Effector CD4-positive, alpha-beta T cell (primary cell): ENCODE measurements at regions not wholly inside any gene's neighbourhood (a gene's known extent, or its start where the extent isn't known, plus 50 kb on each side); places are given as distances from the start of the nearest gene placed in this dataset.

Experiments
- DNase-seq: peaks from one replicate; pipeline ENCODE4 v3.0.0-alpha.2; 2020

DNA sequence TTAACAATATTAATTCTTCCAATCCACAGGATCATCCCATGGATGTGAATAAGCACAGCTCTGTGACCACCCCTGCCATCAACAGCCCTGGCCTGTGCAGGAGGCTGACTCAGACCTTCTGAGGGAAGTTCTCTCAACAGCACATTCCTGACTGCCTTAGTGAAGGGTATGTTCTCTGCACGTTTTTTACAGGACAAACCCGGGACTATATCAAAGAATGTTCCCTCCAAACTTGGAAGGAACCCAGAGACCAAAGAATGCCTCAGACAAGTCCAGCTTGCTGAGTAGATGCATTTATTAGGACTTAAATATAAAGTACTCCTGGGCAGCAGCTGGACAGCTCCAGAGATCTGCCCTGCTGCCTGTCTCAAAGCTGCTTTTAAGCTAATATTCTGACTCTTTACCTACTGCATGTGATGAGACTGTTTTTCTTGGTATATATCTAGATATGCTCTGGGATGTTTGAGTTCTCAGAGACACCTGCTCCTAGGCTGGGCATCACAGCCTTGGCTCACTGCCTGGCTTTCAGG lies 1127.8 kb upstream of the PRKX start:
- no peak for DNase-seq

DNA sequence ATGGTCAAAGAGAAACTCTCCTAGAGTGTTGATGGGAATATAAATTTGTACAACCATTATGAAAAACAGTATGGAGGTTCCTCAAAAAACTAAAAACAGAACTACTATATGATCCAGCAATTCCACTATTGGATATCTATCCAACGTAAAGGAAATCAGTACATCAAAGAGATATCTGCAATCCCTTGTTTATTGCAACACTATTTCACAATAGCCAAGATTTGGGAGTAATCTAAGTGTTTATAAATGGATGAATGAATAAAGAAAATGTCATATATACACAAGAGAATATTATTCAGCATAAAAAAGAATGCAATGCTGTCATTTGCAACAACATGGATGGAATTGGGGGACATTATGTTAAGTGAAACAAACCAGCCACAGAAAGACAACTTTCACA lies 1118.1 kb upstream of the PRKX start:
- no peak for DNase-seq

DNA sequence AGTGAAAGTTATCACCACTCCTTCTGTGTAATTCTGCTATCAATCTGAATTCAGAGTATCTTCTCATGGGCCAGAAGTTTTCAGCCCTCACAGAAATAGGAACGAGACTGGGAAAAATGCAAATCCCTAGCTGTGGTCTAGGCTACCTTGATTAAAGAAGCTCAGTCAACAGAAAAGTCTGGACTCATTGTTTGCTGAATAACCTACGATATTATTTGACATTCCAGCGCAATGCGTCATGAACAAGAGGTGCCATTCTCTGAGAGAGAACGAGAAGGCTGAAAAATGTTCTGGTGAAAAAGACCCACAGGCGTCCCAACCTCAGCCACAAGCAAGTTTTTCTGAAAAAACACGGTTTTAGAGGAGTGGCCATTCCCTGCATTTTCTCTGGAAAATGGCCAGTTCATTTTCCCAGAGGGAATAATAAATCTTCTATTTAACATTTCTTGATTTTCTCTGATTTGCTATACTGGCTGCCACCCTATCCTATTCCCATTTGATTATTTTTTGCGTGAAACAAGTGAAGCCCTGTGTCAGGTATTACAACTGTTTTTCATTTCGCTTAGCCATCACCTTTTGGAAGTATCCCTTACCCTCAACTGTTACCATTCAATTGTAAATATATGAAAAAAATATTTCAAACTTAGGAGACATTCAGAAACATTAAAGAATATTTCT lies 1117.6 kb upstream of the PRKX start:
- DNase-seq = no peak

DNA sequence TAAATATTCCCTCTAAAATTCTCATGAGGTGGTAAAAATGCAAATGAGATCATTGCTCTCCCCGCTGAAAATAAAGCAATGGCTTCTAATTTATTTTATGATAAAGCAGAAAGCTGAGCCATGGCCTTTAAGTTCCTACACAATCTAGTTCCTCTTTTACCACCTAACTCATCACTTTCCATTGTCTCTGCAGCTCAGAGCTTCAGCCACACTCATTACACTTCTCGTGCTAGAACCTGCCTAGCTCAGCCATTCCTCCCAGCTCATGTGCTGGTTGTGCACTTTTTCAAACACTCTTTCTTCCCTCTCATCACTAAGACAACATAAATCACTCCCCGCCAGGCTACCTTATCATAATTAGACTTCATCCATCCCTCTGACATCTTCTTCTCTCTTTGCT lies 1112.1 kb upstream of the PRKX start:
- DNase-seq = no peak

DNA sequence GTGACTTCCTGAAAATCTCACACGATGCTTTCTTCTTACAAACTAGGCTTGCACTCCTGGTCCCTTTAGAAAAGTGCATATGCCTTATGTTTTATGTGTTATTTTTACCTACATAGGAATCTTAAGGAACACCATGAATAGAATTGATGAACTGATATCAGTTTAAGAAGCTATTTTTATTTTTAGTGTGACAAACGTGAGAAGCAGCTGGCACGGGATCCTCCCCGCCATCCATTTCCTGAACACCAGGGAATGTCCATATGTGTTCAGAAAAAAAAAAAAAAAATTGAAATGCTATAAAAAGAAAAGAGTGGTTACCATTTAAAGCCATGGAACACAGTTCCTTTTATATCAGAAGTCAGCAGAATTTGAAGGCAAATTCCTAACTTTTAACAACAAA lies 1096.1 kb upstream of the PRKX start:
- DNase-seq = no peak

DNA sequence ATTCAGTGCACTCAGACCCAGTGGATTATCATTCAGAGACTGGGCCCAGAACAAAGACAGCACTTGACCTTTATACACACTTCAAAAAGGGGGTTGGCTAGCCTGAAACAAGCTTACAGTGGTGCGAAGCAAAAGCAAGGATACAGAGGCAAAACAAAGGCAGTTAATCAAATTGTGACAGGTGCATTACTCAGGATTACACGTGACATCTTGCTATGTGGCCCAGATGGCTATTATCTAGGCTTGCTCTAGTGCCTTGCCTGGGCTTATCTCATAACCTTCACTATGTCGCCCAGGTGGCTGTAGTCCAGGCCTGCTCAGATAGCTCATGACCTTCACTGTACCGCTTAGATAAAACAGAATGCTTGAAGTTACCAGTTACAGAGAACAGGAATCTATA lies 1092.1 kb upstream of the PRKX start:
- DNase-seq = no peak

DNA sequence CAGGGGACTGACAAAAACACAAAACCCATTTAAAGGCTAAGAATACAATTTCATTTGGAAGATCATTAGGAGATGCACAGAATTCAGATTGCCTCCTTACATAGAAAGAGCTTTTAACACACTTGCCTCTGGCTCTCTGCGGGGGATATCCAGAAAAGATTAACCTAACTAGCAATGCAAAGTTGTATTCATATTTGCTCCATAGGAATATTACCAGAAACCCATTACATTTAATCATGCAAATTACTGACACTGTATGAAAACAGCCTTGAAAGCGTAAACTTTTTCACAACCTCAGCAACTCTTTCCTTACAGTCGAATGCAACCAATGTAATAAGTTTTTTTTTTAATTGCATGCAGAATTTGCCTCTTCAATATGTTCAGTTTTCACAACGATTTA lies 1087.3 kb upstream of the PRKX start:
- no peak for DNase-seq

DNA sequence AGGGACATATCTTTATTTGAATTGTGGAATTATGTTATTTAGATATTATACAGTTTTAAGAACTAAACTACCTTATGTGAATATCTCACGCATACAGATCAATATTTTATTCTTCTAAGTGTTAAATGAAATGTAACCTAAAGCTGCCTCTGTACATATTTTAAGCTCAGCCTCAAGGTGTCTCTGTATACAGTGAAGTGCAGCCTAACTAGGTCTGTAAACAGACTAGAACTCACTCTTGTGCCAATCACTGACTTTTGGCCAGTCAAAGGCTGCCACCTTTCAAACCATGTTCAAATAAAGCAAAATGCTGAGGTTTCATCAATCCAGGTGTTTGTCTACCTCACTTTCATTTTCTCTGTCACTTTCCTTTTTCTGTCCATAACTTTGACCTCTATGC lies 1074.5 kb upstream of the PRKX start:
- no peak for DNase-seq

DNA sequence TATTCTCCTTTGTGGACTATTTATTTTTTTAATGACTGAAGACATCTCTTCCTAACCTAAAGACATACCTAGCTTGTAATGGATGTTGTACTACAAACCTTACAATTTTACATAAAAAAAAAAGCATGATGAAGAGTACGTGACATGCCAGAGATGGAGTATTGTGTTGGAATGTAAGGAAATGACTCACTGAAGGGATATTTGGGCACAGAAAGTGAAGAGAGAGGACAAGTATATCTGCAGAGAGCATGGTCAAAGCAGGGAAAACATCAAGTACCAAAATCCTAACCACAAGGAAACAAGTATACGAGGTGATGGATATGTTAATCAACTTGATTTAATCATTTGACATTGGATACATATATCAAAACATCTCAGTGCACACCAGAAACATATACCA lies 1051.4 kb upstream of the PRKX start:
- no peak for DNase-seq

DNA sequence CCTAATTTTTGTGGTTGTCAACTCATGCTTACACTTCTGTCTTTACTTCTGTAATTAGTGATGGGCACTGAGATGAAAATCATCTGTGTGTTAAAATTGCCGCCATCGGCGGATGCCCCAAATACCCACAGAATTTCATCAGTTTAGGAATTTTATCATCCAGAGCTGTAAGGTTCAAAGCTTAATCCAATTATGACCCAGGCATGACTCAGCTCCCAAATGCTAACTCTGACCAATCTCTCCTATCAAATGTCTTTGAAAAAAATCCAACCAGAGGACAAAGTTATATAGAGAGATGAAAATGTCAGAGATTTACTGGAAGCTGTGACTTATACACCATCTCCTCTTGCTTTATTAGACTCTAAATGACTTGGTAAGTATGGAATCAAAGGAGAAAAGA lies 1048.7 kb upstream of the PRKX start:
- no peak for DNase-seq

DNA sequence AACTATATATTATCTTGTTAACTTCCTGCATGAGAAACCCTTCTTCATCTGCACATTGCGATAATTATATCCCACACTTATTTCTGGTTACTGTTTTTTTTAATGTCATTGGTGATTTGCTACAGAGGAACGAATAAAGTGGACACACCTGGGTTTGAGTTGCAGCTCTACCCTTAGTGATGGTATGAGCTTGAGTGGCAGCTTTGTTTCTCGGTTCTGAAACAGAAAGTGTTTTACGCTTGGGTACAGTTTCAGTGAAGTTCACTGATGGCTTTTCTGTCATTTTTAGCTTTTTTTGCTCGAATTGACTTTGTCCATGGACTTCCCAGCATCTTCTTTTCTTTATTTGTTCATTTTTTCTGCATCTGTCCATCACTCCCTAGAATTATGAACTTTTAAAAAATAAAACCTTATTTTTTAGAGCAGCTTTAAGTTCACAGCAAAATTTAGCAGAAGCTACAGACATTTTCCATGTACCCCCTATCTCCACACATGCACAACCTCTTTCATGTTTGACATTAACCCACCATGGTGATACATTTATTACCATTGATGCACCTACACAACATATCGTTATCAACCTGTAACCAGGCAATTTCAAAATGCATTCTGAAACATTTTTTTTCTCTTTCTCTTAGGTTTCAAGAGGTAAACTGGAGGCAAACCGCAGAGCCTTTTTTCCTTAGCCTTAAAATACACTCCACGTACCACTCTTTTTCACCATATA lies 1041.6 kb upstream of the PRKX start:
- DNase-seq = no peak

DNA sequence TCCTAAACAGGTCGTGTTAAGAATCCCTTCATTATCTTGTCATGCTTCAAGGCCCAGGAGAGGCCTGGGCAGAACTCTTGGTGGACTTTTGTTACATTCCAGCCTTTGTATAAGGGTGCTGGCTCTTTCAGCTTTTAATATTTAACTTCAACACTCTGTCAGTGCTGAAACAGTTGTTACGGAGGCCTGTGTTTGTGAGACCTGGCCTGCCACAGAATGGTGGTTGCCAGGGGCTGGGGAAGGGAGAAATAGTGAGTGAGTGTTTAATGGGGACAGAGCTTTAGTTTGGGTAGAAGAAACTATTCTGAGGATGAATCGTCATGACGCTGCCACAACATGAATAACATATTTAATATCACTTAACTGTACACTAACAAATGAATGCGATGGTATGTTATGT lies 1027.6 kb upstream of the PRKX start:
- DNase-seq = no peak

DNA sequence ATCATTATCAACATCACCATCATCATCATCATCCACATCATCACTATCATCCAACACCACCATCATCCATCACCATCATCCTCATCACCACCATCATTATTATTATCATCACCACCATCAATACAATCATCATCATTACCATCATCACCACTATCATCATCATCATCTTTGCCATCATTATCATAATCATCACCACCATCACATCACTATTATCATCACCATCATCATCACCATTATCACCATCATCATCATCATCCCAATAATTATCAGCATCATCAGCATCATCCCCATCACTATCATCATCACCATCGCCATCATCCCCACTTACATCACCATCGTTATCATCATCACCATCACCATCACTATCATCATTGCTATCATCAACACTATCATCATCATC lies 1021.9 kb upstream of the PRKX start:
- DNase-seq = no peak

DNA sequence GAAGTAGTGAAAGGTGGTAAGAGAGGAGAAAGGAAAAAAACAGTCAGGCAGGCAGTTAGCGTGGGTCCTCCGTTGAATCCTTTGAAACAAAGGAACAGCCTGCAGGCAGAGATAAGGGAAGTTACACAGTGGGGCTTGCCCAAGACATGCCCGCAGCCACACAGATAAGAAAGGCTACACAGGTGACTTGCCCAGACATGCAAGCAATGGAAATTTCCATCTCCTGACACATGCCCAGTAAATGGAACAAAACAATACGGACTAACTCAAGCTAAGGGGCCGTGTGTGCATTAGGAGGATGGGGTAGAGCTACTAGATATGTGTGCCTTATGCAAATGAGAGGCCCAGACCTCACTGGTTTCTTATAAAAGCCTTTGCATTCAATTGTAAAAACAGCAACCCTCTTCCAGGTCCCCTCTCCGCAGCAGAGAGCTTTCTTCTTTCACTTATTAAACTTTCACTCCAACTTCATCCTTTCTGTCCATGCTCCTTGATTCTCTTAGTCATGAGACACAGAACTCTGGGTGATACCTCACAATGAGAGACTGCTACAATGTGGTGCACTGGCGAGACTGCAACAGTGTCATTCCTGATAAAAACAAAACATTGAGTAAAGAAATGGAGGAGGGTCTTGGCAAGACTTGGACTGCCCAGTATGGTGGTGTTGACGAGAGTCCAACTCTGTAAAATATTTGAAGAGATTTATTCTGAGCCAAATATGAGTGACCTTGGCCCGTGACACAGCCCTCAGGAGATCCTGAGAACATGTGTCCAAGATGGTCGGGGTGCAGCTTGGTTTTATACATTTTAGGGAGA lies 997.4 kb upstream of the PRKX start:
- no peak for DNase-seq

DNA sequence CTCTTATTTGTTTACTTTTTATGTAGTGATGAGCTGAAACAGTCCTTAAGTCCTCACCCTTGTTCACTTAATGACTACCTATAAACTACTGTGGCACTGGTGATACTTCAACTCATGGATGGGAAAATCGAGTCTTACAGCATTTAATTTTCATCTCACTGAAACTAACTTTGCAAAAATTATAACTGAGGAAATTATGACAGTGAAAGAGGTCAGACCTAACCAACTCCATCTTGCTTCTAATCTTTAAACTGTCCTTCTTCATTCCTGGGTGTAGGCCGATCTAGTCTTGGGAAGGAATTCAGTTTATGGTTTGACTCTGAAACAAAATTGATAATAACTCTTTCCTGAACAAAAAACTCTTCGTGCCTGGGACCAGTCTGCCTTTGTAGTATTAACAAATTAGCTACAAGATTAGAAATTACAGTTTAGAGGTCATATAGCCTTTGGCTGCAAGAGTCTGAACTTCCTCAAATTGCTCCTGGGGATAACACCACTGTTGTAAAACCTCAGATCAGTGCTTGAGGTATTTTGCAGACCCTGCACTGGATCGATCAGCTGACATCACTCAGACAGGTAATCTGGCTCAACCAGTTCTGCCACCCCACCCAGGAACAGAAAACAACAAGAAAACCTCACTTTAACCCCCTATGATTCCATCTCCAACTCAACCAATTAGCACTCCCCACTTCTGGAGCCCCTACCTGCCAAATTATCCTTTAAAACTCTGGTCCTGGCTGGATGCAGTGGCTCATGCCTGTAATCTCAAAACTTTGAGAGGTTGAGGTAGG lies 995.7 kb upstream of the PRKX start:
- DNase-seq = no peak

DNA sequence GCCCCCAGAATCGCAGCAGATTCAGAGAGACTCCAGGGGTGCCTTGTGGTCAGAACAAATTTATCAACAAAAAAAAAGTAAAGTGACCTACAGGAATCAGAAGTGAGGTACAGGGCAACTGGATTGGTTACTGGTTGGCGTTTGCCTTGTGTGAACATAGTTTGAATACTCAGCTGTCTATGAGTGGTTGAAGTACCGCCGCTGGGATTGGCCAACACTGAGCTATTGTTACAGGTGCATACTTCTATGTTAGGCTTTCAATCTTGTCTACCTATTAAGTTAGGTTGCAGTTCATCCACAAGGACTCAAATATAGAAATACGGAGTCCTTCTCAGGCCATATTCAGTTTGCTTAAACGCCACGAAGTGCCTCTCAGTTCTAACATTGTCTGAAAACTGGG lies 993.5 kb upstream of the PRKX start:
- DNase-seq = no peak

DNA sequence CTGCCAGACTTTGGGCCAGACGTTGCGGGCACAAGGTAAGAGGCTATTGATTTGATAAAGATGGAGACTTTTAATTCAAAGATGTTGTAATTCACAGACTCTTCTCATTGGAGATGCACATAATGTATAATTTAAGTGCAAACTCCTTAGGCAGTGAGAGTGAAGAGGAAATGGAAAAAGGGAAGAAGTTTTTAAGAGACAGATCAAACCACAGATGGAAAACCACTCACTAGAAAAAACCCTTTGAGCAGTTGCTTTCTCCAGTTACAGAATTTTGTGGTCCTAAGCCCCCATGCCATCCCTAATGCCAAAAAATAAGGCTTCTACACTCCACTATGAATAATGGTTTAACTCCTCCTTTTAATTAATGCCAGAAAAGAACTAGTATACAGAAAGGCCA lies 977.1 kb upstream of the PRKX start:
- no peak for DNase-seq

DNA sequence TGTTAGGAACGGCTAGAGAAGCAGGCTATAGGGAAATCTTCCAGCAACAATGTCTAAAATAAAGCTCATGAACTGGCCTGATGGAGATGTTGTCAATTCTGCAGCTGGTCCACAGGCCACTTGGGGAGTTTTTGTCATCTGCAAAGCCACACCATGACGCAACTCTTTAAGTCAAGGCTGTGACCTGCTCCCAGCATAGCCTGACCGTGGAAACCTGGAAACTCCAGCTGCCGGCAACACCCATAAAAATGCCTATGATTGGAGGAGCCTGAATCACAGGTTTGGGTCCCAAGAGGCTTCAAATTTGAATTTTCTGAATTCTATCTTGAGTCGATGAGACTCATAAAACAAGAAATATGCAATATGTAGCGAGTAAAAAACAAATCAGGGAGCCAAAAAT lies 969.2 kb upstream of the PRKX start:
- DNase-seq = no peak

DNA sequence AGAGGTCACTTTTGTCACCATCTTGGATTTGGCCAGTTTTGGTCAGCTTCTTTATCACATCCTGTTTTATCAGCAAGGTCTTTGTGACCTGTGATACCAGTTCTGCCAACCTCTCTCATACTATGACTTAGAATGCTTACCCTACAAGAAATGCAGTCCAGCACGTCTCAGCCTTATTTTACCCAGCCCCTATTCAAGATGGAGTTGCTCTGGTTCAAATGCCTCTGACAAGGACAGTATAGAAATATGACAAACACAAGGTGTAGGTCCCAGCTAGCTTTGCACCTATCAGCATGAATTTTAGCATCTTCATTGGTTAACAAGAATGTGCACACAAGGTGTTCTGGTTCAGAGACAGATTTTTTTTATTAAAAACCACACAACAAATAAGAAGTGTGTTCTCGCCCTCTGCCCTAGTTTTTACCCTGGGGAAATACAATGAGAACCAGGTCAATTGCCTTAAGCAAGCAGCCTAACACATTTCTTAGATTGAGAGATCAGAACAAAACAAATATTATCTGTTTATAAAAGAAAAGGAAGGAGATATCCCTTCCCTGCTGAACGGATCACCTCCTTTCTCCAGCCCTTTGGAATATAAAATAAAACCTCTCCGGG lies 962.3 kb upstream of the PRKX start:
- DNase-seq = no peak

DNA sequence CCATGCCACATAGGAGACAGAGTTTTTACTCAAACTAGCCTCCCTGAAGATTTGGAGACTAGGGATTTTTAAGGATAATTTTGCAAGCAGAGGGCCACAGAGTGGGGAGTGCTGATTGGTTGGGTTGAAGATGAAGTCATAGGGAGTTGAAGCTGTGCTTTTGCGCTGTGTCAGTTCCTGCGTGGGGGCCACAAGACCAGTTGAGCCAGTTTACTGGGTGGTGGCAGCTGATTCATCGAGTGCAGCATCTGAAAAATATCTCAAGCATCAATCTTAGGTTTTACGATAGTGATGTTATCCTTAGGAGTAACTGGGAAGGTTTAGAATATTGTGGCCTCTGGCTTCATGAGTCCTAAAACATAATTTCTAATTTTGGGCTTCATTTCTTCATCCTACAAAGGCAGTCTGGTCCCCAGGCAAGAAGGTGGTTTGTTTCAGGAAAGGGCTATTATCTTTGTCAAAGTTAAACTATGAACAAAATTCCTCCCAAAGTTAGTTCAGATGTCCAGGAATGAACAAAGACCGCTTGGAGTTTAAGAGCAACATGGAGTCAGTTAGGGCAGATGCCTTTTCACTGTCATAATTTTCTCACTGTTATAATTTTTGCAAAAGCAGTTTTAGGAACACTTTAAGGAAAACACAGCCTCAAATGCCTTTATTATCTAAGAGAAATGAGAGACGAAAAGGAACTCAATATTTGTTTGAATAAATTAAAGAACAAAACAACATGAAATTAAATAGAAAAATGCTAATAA lies 960.8 kb upstream of the PRKX start:
- DNase-seq = no peak

DNA sequence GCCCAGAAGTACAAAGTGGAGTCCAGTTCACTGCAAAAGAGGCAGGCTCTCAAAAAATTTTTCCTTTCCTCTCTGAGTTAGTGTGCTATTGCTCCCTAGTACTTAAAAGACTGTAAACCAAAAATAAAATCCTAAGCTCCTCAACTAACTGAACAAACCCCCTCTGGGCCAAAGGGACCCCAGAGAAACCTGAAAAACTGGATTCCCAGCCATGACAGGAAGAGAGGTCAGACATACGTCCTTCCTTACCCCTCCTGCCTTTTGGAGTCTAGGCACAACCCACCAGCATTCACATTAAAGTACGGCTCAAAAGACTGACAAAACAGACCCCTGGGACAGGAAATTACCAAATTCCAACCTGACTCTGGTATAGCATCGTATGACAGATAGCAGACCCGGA lies 957.9 kb upstream of the PRKX start:
- no peak for DNase-seq

DNA sequence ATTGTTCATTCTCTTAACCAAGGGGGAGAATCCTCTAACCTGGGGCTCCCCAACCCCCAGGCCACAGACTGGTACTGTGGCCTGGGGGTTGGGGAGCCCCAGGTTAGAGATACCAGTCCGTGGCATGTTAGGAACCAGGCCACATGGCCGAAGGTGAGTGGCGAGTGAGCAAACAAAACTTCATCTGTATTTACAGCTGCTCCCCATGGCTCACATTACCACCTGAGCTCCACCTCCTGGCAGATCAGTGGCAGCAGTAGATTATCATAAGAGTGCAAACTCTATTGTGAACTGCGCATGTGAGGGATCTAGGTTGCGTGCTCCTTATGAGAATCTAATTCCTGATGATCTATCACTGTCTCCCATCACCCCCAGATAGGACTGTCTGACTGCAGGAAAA lies 957.2 kb upstream of the PRKX start:
- DNase-seq = no peak
